B cell (primary cell): ENCODE measurements at regions not wholly inside any gene's neighbourhood (a gene's known extent, or its start where the extent isn't known, plus 50 kb on each side); places are given as distances from the start of the nearest gene placed in this dataset.

Source experiments
- EZH2 ChIP-seq: IDR thresholded peaks from 2 replicates; pipeline ENCODE4 v1.6.1; 2012; ENCODE audit warnings: borderline replicate concordance, low read depth, mild to moderate bottlenecking, moderate library complexity, low read length; ENCODE audit not compliant: insufficient read depth, poor library complexity, severe bottlenecking
- TF ChIP-seq, protein P1 (sequence below): fragments of 200-600 bp; IDR thresholded peaks from one replicate; pipeline ENCODE4 v1.8.0; 2022; ENCODE audit warnings: antibody characterized with exemption, mild to moderate bottlenecking

- TF ChIP-seq EZH2, result no peak
- TF ChIP-seq, protein P1, sequence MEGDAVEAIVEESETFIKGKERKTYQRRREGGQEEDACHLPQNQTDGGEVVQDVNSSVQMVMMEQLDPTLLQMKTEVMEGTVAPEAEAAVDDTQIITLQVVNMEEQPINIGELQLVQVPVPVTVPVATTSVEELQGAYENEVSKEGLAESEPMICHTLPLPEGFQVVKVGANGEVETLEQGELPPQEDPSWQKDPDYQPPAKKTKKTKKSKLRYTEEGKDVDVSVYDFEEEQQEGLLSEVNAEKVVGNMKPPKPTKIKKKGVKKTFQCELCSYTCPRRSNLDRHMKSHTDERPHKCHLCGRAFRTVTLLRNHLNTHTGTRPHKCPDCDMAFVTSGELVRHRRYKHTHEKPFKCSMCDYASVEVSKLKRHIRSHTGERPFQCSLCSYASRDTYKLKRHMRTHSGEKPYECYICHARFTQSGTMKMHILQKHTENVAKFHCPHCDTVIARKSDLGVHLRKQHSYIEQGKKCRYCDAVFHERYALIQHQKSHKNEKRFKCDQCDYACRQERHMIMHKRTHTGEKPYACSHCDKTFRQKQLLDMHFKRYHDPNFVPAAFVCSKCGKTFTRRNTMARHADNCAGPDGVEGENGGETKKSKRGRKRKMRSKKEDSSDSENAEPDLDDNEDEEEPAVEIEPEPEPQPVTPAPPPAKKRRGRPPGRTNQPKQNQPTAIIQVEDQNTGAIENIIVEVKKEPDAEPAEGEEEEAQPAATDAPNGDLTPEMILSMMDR, result no peak
Measured at GRCh38 chr2:205902900-205903237, 183.1 kb downstream of the INO80D start.
